ENCODE measurements at regions not wholly inside any gene's neighbourhood (a gene's known extent, or its start where the extent isn't known, plus 50 kb on each side); places are given as distances from the start of the nearest gene placed in this dataset.

GRCh38 chr20:20930500-20930899 is 175.7 kb downstream of the LINC00237 start:
- TF ChIP-seq CTCF (IDR thresholded peaks at IDR 0.05; ENCODE audit: insufficient read depth, low read depth, low read length) (no peak), EZH2 (IDR thresholded peaks at IDR 0.05; ENCODE audit: insufficient read depth, low read length) (no peak)
